SK-N-SH (cell line): ENCODE measurements at regions not wholly inside any gene's neighbourhood (a gene's known extent, or its start where the extent isn't known, plus 50 kb on each side); places are given as distances from the start of the nearest gene placed in this dataset.
"Not testable (repeated sequence)": the region's sequence is repeated elsewhere in the genome, so short reads cannot be mapped to it uniquely, and the experiment has no call there.

Experiments used
- CTCF ChIP-seq: fragments of 200-600 bp; sonication (generic); IDR thresholded peaks from 2 replicates; pipeline ENCODE4 v1.6.1; 2017; ENCODE audit warnings: antibody characterized with exemption, mild to moderate bottlenecking, moderate library complexity
- EP300 ChIP-seq, 2 experiments: IDR thresholded peaks; 2 replicates each; pipeline versions ENCODE4 v1.4.0 to v1.6.1; 2012; ENCODE audit warnings: borderline replicate concordance in 1 of 2, low read depth in 1 of 2, low read length in 1 of 2
- MXI1 ChIP-seq: IDR thresholded peaks from 2 replicates; pipeline ENCODE4 v1.6.1; 2012; ENCODE audit warnings: mild to moderate bottlenecking, low read depth, low read length, improper control_type of control experiment
- NRF1 ChIP-seq: IDR thresholded peaks from 2 replicates; pipeline ENCODE4 v1.6.1; 2012; ENCODE audit warnings: low read depth, mild to moderate bottlenecking, low read length
- PBX3 ChIP-seq: IDR thresholded peaks from 2 replicates; pipeline ENCODE4; 2012
- SIN3A ChIP-seq: IDR thresholded peaks from 2 replicates; pipeline ENCODE4 v1.6.1; 2012; ENCODE audit warnings: low read depth, mild to moderate bottlenecking, low read length, moderate library complexity, borderline replicate concordance
- TCF12 ChIP-seq: IDR thresholded peaks from 2 replicates; pipeline ENCODE4 v1.4.0; 2012
- YY1 ChIP-seq: IDR thresholded peaks from 2 replicates; pipeline ENCODE4 v1.4.0; 2012; ENCODE audit warnings: low read depth, mild to moderate bottlenecking

GRCh38 chr16:18127033-18127432 lies 209.5 kb downstream of the NPIPA8 start:
- TF ChIP-seq EP300 (IDR thresholded peaks at IDR 0.05; ENCODE audit: borderline replicate concordance in 1 of 2, low read depth in 1 of 2, low read length in 1 of 2); TCF12; CTCF; NRF1; MXI1; YY1; SIN3A; PBX3: not testable (repeated sequence)
